ENCODE measurements at regions not wholly inside any gene's neighbourhood (a gene's known extent, or its start where the extent isn't known, plus 50 kb on each side); places are given as distances from the start of the nearest gene placed in this dataset.

DNA sequence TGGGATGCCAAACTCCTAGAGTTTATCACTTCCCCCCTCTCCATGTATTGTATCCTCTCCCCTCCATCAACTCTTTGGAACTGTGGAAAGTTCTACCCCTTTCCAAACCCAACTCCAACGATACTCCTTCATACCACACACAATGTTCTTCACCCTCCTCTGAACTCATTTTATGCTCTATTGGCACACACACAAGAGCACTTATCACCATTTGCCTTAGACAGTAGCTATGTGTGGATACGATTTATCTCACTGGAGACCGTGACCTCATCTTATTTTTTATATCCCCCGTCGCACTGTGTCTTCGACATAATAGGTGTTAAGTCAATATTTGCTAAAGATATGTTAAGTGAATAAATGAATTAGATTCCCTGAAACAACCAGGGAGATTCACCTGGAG, 316.5 kb upstream of the PROK2 start:
- TF ChIP-seq, protein P1, sequence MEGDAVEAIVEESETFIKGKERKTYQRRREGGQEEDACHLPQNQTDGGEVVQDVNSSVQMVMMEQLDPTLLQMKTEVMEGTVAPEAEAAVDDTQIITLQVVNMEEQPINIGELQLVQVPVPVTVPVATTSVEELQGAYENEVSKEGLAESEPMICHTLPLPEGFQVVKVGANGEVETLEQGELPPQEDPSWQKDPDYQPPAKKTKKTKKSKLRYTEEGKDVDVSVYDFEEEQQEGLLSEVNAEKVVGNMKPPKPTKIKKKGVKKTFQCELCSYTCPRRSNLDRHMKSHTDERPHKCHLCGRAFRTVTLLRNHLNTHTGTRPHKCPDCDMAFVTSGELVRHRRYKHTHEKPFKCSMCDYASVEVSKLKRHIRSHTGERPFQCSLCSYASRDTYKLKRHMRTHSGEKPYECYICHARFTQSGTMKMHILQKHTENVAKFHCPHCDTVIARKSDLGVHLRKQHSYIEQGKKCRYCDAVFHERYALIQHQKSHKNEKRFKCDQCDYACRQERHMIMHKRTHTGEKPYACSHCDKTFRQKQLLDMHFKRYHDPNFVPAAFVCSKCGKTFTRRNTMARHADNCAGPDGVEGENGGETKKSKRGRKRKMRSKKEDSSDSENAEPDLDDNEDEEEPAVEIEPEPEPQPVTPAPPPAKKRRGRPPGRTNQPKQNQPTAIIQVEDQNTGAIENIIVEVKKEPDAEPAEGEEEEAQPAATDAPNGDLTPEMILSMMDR (IDR thresholded peaks at IDR 0.05) = no peak
- TF ChIP-seq TCF7L2 (IDR thresholded peaks at IDR 0.05; ENCODE audit: low read depth, low read length) (no peak), POLR2AphosphoS5 (IDR thresholded peaks at IDR 0.05; ENCODE audit: low read depth, low read length) (no peak)
- TF ChIP-seq, protein P2, sequence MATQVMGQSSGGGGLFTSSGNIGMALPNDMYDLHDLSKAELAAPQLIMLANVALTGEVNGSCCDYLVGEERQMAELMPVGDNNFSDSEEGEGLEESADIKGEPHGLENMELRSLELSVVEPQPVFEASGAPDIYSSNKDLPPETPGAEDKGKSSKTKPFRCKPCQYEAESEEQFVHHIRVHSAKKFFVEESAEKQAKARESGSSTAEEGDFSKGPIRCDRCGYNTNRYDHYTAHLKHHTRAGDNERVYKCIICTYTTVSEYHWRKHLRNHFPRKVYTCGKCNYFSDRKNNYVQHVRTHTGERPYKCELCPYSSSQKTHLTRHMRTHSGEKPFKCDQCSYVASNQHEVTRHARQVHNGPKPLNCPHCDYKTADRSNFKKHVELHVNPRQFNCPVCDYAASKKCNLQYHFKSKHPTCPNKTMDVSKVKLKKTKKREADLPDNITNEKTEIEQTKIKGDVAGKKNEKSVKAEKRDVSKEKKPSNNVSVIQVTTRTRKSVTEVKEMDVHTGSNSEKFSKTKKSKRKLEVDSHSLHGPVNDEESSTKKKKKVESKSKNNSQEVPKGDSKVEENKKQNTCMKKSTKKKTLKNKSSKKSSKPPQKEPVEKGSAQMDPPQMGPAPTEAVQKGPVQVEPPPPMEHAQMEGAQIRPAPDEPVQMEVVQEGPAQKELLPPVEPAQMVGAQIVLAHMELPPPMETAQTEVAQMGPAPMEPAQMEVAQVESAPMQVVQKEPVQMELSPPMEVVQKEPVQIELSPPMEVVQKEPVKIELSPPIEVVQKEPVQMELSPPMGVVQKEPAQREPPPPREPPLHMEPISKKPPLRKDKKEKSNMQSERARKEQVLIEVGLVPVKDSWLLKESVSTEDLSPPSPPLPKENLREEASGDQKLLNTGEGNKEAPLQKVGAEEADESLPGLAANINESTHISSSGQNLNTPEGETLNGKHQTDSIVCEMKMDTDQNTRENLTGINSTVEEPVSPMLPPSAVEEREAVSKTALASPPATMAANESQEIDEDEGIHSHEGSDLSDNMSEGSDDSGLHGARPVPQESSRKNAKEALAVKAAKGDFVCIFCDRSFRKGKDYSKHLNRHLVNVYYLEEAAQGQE (IDR thresholded peaks at IDR 0.05; ENCODE audit: insufficient read depth in 1 of 2, low read depth in 2 of 2, low read length in 1 of 2) = no peak
